Fibroblast of skin of left quadriceps (primary cell): ENCODE measurements at regions not wholly inside any gene's neighbourhood (a gene's known extent, or its start where the extent isn't known, plus 50 kb on each side); places are given as distances from the start of the nearest gene placed in this dataset.
A peak's percentile ranks its signal among the peaks of the same experiment; 100 is the strongest.
"Not testable (repeated sequence)": the region's sequence is repeated elsewhere in the genome, so short reads cannot be mapped to it uniquely, and the experiment has no call there.

Experiments used
- DNase-seq, 2 experiments: peaks; one replicate each; pipeline ENCODE4 v3.0.0-alpha.2; 2013; ENCODE audit warnings: low read depth in 2 of 2

GRCh38 chr12:87092421-87092820 is 836.2 kb upstream of the MGAT4C start:
- DNase-seq, result no peak

DNA sequence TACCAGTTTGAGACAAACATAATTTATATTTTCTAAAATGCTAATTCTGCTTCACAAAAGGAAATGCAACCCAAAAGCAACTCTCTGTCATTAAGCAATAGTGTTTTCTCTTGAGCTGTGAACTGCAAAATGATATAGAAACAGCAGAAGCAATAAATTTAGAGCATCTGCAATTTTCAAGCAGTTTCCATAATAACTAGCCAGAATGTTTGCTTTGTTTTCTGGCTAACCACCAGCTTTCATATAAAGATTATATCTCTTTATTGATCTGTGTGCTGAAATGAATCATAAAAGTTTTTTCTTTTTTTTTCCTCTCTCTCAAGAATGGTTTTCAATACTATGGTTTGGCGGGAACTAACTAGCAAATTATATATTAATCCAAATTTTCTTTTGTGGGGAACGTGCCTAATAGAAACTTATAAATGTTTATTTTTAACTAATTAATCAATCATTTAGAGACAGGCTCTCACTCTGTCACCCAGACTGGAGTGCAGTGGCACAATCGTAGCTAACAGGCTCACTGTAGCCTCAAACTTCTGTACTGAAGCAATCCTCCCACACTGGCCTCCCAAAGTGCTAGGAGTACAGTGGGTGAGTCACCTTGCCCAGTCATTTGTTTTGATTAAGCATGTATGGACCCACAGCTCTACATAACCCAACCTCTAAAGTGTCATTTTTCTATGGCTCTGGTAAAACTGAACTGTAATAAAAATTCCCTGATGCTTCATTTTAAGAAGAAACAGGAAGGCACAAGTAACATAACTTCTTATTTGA is 830.1 kb upstream of the MGAT4C start:
- DNase-seq, result no peak

GRCh38 chr12:87085286-87085685 is 829.1 kb upstream of the MGAT4C start:
- DNase-seq, result no peak

GRCh38 chr12:87082756-87083155 is 826.6 kb upstream of the MGAT4C start:
- no peak for DNase-seq

DNA sequence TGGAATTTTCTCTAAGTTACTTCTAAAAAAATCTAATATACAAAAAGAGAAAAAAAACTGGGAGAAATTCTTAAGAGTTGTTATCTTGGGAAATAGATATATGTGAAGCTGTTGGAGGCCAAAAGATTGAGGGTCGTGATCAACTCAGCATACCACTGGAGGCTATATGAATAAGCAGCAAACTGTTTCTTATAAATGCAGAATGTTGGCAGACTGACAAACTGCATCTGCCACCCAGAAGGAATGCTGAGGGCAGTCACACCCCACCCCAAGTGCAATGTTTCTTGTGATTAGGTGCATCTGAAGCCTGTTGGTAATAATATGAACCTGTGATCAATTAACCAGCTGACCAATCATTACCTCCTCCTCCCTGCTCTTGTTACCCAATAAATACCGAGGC is 818.6 kb upstream of the MGAT4C start:
- no peak for DNase-seq

- no peak for DNase-seq
Measured at GRCh38 chr12:87066326-87066725, 810.1 kb upstream of the MGAT4C start.

DNA sequence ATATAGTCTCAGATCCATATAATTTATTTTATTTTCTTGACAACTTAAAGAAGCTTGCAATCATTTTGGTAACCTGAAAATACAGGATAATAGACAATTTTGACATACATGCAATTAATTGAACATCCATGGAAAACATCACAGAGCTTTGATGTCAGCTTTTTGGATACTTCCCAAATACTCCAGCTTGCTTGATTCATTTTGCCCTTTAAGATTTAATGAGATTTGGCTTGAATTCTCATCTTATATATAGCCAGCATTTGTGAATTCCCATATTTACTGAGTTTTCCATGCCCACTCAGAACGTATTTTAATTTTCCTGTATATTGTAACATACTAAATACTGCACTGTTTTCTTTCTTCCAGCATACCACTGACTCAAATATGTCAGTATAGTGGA is 803.0 kb upstream of the MGAT4C start:
- DNase-seq, result no peak

DNA sequence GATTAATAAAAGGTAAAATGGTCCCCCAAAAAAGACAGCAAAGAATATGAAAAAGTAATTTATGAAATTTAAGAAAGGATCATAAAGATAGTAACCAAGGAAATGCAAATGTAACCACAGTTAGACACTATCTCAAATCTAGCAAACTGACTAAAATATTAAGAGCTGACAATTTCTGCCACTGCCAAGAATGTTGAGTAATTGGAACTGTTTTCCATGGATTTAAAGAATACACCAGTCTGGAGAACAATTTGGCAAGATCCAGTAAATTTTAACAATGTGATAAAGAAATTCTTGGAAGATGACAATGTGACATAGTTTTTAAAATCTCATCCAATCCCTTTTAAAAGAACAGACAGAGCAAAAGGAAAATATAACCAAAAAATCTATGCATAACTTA is 798.0 kb upstream of the MGAT4C start:
- peak in 1 of 2 experiments; percentile 1 for DNase-seq

- DNase-seq, result no peak
Measured at GRCh38 chr12:87051621-87052020, 795.4 kb upstream of the MGAT4C start.

- DNase-seq, result no peak
Measured at GRCh38 chr12:87047691-87048090, 791.5 kb upstream of the MGAT4C start.

DNA sequence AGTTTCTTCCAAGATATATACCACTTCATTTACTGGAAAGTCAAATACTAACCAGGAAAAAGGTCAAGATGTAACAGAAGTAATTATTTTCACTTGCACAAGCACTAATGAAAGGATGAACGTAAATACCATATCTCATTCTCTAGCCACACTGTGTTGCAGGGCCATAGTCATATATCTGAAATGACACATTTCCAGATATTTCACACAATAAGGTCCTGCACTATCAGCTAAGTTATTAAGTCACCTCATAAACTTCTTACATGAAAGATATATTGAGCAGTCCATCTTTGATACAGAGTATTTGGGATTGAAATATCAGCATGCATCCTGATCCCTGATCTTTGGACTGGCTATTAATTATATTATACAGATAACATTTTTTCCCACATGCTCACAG is 783.3 kb upstream of the MGAT4C start:
- DNase-seq, result no peak

GRCh38 chr12:87038098-87038497 is 781.9 kb upstream of the MGAT4C start:
- DNase-seq, result no peak

GRCh38 chr12:87025976-87026375 is 769.8 kb upstream of the MGAT4C start:
- no peak for DNase-seq

DNA sequence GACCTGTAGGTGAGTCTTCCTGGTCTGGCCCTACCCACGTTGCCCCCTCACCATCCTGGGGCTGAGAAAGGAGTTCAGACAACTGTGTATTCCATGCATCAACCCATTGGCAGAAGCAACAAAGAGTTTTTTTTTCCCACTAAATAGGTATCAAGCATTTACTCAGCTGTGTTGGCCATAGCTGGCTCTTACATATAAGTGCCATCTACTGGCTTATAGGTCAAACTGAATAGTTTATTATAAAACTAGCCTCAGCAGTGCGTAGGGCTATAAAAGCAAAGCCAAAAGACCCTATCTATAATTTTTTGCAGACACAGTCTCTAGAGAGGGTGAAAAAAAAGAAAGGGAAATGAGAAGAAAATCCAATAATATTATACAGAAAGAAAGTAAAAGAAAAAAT is 765.2 kb upstream of the MGAT4C start:
- DNase-seq, result no peak

- no peak for DNase-seq
Measured at GRCh38 chr12:87020071-87020470, 763.9 kb upstream of the MGAT4C start.

GRCh38 chr12:87015352-87015751 is 759.2 kb upstream of the MGAT4C start:
- DNase-seq, result no peak

DNA sequence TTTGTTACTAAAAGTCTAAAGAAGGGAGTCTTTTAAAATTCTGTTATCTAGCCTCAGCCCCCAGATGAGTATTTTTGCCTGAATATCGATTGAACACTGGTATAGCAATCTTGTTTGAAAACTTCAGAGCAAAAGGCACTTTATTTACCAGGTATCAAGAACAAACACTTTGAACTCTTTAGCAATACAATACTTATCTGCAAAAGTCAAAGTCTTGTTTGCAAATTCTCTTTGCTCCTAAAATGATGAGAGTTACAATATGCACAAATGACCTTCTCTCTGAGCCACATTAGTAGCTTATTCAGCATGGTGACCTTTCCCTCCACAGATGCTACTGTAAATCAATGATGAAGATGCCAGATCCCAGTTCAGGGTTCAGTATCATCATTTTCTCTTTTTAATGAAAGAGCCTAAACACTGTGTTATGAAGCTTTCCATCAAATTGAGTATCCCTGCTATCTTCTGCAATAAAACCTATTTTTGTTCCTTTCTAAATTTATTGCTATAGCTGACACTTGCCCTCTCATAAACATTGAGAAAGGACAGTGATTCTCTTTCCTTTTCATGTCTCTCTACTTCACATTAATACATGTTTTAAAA is 752.7 kb upstream of the MGAT4C start:
- no peak for DNase-seq

- DNase-seq, result no peak
Measured at GRCh38 chr12:87001102-87001501, 744.9 kb upstream of the MGAT4C start.

DNA sequence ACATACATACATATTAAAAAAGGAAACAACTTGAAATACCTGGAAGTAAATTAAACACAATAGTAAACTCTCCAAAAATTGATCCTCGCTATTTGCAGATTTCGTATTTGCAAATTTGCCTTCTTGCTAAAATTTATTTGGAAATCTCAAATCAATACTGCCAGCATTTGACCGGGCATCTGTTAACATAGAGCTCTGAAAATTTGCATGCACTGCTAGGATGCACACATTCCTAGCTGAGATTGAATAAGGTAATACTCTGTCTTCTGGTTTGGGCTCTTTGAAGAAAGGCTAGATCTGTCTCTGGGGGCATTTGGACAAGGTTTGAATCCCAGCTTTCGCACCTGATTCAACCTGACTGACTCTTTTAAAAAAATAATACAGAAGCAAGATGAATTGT is 729.1 kb upstream of the MGAT4C start:
- no peak for DNase-seq

GRCh38 chr12:86970595-86970994 is 714.4 kb upstream of the MGAT4C start:
- not testable (repeated sequence) for DNase-seq

GRCh38 chr12:86959766-86960458 is 703.7 kb upstream of the MGAT4C start:
- no peak for DNase-seq

GRCh38 chr12:86950444-86950843 is 694.3 kb upstream of the MGAT4C start:
- no peak for DNase-seq

GRCh38 chr12:86950043-86950442 is 693.9 kb upstream of the MGAT4C start:
- DNase-seq, result no peak
